ENCODE measurements at regions not wholly inside any gene's neighbourhood (a gene's known extent, or its start where the extent isn't known, plus 50 kb on each side); places are given as distances from the start of the nearest gene placed in this dataset.

DNA sequence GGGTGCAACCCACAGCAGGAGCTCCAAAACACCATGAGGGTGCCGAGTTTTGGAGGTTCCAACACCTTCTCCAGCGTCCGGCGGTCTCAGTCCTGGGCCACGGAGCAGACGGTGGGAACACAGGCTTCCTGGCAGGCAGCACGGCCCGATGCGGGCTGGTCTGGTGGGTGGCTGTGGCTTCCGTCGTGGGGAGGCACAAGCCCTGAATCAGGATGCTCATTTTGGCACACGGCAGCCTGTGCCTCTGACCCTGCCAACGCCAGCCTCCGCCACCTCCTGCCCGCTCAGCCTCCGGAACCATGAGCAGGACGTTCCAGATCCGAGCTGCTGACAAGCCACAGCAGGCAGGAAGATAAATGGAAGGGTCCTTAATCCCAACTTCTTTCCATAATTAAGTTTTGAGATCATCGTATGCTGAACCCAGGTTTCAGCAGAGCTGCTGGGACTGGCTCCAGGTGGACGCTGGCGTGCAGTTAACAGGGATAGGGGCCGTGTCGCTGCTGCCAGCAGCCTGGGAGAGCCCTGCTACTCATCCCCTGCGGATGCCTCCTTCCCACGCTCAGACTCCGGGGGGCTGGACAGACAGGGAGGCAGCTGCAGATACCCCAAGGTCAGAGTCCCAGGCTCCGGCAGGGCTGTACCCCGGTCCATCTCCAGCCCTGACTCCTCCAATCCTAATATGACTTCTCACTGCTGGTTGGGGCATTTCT lies 136.6 kb downstream of the ENGASE start:
- intact Hi-C loops (cut with micrococcal nuclease) = no loop called here

DNA sequence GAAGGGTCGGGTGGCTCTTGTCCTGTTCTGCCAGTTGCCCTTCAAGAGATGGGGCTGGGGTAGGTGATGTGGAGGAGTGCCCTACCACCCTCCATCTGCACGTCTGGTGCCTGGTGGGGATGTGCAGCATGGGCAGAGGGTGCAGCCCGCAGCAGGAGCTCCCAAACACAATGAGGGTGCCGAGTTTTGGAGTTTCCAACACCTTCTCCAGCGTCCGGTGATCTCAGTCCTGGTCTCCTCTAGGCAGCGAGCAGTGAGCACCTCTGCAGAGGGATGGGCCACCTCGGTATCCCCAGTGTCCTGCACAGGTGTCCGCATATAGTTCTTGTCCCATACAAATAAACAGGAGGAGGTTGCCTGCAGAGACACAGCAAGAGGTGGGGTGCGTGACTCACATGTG lies 136.0 kb downstream of the ENGASE start:
- intact Hi-C loops (cut with micrococcal nuclease) = no loop called here

DNA sequence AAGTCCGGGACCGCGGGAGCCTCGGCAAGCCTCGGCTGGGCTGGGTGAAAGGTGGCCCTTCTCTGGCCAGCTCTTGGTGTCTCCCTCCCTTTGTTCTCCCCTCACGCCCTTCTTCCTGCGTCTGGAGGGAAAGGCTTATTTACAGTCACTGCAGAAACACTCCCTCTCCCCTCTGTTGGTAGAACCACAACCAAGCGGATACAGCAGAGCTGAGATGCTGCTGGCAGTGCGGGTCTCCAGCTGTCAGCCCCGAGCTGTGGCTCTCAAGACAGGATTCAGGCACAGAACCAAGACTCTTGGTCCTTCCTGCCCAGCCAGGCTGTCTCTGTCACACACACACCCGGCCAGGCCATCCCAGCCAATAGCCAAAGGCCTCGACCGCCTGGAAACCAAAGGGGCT lies 133.3 kb downstream of the ENGASE start:
- intact Hi-C loops (cut with micrococcal nuclease) = no loop called here

DNA sequence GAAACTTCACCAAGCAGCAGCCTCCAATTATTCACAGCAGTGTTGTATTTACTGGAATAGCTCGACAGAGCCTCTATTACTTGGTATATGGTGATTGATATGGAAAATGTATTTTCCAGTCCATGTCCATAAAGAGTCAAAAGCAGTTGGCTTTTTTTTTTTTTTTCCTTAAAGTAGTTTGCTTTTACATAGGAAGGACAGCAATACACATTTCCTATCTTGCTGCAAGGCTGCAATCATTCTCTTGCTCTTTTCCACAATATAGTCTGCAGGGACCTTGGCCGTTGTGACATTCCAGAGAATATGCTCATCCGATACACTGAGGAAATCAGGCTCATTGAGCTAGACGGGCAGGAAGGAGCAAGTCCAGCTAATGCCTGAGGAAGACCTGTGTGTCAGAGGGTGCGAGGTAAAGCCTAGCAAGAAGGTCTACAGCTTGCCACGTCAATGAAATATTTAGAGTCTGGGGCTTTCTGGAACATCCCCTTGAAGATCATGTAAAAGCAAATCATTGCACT lies 131.1 kb downstream of the ENGASE start:
- intact Hi-C loops (cut with micrococcal nuclease) = no loop called here

DNA sequence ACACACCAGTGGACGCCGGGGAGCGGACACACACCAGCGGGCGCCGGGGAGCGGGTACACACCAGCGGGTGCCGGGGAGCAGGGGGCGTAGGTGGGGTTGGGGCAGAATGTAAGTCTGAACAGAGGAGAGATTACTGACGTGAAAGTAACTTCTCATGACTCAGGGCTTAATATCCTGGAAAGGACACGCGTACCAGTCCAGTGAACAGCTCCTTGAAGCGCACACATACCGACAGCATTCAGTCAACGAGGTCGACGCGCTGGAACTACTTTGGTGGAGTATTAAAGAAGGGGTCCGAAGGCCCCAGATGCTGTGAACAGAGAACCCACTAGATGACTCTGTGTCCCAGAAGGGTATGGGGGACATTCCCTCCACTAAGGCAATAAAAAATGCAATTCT lies 129.6 kb downstream of the ENGASE start:
- intact Hi-C loops (cut with micrococcal nuclease) = no loop called here

DNA sequence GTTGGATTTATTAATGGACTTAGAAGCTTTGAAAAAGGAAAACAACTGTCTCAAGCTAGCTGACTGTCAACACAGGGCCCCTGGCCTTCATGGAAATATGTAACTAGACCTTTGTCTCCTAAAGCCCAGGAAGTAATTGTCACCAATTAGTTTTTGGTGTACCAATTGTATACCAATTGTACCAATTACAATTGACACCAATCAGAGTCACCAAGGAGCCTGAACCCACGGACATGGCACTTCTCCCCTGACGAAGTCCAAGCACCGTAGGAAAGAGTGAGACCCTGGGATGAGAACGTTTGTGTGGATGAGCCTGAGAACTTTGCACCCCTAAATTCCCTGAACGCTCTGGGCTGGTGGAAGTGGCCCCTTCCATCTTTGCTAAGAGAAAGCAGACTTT lies 129.0 kb downstream of the ENGASE start:
- intact Hi-C loops (cut with micrococcal nuclease) = no loop called here

DNA sequence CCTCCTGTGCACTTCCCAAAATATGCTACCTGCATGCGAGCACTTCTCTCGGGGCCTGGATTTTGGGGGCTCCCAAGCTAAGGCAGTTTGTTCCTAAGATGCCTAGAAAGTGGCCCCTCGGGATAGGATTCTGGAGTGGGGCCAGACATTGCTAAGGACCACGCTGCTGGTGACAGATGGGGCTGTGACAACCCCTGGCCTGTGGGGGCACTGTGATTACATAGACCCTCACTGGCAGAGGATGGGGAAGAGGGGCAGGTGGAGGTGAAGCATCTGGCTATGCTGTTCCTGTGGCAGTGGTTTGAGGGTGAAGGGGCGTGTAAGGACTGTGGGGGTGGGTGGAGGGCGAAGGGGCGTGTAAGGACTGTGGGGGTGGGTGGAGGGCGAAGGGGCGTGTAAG lies 128.4 kb downstream of the ENGASE start:
- intact Hi-C loops (cut with micrococcal nuclease) = no loop called here

DNA sequence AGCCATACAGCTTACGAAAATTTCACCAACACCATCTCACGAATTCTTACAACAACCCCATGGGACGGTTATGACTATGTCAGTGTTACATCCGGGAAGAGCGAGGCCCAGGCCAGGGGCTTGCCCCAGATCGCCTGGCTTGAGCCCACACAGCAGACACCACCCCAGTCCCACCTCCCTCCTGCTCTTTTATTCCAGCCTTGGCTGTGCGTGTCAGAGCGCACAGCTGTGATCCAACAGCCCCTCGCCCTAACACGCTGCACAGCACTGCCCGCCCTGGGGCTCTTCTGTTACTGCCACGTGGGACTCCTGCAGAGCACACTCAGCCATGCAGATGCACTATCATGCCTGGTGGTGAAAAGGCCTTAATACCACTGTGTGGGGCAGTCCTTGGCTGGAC lies 127.9 kb downstream of the ENGASE start:
- intact Hi-C loops (cut with micrococcal nuclease) = no loop called here

DNA sequence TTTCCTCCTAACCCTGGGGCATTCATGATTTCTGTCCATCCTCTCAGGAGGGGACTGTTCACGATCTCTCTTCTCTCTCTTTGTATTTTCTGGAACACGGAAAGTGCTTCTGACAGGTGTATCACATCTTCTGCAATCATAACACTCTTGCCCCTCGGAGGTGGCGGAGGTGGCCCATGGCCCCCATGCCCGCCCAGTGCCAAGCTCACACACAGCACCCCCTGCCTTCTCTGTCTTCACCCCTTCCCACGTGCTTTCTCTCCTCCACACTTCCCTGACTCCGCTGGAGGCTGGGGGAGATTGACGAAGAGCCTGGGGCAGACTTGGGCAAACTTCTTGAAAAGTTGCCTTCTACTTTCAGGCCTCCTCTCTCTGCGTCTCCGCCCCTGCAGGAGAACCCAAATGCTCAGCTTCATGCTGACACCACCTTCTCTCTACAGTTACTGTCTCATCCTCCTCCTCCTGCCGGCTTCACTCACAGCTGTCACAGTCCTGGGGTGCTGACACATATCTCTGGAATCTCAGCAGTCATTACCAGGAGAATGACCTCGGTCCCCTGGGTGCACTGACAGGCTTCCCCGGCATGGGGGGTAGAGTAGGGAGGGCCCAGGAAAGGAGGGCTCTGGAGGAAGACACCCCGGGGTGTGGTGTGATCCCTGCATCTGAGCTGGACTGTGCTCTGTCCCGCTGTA lies 127.1 kb downstream of the ENGASE start:
- intact Hi-C loops (cut with micrococcal nuclease) = no loop called here

DNA sequence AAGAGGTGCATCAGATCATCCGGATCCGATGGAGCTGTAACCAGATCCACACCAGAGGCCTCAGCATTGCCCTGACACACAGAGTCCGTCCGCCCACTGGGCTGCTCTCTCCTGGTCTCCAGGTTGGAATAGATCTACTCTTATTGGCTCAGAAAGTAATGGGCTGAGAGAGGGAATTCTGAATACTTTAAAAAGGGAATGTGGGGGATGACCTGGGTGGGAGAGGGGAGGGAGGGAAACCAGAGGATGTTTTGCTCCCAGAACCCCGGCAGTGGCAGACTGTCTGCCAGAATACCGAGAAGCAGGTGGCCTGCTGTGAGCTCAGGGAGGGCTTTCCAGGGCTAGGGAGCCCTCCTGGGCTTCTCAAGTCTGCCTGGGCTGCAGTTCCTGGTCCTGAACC lies 126.5 kb downstream of the ENGASE start:
- intact Hi-C loops (cut with micrococcal nuclease) = no loop called here

DNA sequence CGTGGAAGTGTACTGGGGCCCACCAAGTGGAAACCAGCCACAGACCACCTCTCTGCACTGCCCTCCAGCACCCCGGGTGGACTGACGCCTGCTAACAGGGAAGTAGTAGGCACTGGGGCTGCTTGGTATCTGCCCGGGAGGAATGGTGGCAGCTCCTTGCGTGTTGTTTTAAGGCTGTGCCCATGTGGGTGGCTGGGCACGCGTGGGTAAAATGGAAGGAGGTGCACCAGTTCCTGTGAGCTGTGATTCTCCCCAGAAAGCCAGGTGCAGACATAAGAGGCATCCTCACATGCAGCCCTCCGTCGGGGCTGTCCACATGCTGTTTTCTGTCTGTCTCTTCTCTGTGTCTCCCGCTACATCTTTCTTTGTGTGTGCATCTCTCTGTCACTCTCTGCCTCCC lies 122.3 kb downstream of the ENGASE start:
- intact Hi-C loops (cut with micrococcal nuclease) = no loop called here

DNA sequence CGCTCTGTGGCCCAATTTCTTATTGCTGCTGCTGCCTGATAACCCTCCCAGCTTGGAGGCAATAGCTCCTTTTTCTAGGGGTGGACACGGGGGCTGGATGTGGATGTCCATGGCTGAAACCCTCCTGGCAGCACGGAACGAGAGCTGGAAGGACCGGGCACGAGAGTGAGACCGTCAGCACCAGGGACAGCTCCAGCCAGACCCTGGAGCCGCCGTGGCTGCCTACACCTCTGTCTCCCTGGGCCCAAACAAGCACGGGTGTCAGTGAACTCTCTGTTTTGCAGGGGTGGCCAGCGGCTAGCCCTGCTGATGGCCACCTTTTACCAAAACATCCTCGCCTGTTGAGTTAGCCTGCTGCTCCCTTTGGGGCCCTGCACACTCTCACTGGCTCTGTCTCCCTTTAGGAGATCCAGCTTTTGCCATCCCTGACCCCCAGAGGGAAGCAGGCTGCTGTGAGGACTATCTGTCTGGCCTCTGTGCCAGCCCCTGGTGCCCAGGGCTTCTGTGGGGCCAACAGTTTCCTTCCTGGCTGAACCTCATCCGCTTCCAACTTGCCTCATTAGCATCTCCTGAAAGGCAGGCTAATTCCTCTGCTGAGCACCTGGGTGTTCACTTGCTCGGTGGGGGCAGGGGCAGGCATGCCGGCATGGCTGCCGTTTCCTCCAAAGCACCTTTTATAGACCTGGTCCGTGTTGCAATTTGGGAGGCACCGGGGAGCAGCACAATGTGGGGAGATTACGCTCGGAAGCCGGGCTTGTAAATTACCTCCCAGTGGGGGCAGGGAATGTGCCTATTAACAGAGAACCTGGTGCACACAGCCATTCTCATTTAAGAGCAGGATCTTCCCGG lies 118.1 kb downstream of the ENGASE start:
- intact Hi-C loops (cut with micrococcal nuclease) = no loop called here

DNA sequence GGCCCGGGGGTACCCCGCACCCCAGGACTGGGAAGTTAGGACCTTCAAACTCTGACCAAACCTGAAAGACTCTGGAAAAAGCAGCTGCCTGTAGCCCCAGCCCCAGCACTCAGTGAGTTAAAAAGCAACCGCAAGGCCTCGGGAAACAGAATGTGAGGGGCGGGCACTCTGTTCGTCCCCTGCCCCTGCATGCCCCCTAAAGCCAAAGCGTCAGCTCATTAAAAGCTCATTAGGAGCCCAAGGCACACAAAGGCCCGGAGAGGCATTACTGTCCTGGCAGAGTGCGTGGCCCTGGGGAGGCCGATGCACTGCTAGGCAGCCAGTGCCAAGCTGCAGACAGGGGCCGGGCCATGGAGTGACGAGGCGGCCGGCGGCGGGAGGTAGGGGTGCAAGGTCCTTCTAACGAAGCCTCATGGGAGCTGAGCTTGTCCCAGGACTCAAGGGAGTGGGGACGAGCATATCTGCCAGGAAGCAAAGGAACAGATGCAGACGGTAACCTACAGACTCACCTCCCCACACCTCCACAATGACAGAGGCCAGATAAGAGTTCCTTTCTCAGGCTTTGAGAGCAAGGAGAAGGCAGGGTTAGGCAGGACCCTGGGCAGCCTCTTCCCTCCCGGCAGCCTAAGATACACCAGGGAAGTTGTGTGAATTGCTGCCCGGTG lies 116.8 kb downstream of the ENGASE start:
- intact Hi-C loops (cut with micrococcal nuclease) = no loop called here

DNA sequence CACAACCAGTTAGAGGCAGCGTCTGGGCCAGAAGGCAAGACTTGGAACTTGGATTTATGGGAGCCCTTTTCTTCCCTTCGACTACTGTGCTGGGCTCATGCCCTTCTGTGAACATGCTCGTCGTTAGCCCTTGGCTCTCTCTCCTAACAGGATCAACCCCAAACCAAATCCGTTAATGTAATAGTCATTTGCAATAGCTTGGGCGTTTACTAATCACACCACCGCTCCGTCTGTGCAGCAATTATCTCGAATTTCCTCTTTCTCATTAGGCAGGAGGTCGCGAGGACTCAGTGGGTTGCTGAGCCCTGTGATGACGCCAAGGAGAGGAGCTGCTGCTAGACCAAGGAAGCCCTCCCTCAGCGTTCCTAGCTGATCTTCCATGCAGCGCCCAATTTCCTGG lies 114.7 kb downstream of the ENGASE start:
- intact Hi-C loops (cut with micrococcal nuclease) = loop anchor here (2.0 kb wide), 1 partner anchor 201 kb away; no protein-coding TSS in a partner anchor

DNA sequence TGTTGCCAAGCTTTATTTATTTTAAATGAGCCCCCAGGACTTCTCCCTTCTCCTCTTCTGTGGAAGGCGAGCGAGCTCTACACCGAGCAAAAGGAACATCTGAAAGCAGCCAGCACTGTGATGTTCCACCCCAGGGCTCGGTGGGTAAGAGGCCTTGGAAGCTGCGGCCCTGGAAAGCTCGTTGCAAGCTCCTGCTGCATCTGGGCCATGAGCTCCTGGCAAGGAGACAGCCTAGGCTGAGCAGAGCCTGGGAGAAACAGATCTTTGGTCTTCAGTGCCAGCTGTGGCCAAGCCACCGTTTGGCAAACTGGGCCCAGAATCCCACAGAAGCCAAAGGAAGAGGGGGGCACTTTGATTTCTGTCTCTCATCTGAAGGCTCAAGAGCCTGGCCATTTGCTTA lies 114.1 kb downstream of the ENGASE start:
- intact Hi-C loops (cut with micrococcal nuclease) = loop anchor here (2.0 kb wide), 1 partner anchor 202 kb away; no protein-coding TSS in a partner anchor

DNA sequence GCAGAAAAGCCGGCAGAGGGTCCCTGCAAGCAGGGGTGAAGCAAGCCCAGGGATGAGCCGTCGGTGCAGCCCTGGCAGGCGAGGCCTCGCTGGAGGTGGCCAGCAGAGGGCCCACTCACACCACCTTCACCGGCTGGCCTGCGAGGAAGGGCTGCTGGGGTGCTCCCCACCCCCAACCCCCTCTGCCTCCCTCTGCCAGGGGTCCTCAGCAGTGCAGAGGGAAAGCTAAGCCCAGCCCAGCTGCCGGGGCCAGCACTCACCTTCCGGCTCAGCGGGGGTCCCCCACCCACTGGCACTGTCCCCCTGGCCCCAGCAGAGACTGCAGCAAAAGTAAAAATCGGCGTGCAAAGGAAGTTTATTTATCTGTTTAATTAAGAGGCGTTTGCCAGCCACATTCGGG lies 113.4 kb downstream of the ENGASE start:
- intact Hi-C loops (cut with micrococcal nuclease) = loop anchor here (2.0 kb wide), 1 partner anchor 203 kb away; no protein-coding TSS in a partner anchor

DNA sequence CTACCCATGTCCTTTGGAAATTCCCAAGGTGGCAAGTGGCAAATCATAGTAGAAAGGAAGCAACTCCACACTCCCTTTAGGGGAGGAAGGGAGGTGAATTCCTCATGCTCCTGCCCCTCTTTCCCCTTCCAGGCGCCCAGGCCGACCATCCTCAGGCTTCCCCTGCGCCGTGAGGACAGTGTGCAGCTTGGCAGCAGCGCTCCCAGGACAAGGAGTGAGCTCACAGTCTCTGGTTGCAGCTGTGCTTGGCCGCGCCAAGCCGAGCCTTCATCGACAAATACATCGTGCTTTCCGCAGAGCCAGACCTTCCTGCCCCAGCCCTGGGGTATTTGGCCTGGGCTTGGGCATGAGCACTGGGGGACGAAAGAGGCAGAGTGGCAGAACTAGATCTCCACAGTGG lies 112.6 kb downstream of the ENGASE start:
- intact Hi-C loops (cut with micrococcal nuclease) = no loop called here

DNA sequence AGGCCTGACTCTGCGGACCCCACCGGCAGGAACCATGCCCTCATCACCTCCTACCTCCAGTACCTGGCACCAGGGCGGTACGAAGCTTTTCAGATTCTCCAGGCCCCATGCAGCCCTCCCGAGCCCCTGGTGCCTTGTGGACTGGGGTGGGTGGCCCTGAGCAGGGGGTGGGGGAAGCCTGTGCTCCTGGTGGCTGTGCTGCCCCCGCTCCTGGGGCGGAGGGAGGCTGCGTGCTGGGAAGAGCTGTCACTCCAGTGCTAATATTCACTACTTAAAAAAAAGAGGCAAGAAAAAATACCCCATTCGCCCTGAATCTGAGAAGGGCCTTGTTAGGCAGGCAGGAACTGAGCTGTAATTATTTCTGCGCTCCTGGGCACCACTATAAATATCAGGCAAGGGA lies 111.8 kb downstream of the ENGASE start:
- intact Hi-C loops (cut with micrococcal nuclease) = no loop called here

DNA sequence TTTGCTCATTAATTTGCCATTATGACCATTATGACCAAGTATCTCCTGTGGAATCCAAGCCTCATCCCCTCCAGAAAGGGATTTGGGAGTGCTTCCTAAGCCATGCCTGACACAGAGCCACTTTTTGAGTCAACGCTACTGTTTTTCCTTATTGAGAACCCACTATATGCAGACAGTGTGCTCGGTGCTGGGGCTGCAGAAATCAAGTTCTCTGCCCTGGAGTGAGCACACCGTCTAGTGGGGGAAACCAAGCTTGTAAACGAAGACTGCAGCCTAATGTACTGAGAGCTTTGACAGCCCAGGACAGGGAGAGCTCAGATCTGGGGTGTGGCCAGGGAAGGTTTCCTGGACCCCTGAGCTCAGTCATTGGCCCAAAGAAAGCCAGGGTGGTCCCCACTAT lies 111.0 kb downstream of the ENGASE start:
- intact Hi-C loops (cut with micrococcal nuclease) = no loop called here

DNA sequence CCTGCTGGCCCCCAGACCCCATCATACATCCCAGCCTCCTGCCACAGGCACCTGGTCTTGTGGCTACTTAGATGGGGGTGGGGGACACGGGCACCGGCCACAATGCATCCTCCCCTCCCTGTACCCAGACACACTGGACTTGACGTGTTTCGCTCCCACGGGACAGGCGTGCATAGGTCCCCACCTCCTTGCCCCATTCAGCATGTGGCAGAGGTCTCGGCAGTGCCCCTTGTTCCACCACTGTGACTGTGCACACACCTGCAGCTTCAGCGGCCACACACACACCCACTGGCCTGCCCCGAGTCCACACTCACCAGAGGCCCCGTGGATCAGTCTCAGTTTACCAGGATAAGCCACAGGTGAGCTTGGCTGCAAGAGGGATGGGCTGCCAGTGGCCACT lies 109.6 kb downstream of the ENGASE start:
- intact Hi-C loops (cut with micrococcal nuclease) = no loop called here
